ENCODE measurements at regions not wholly inside any gene's neighbourhood (a gene's known extent, or its start where the extent isn't known, plus 50 kb on each side); places are given as distances from the start of the nearest gene placed in this dataset.

GRCh38 chr2:155747531-155747930 is 585.0 kb downstream of the NR4A2 start:
- Mint-ChIP-seq H3K27ac (no peak overlapping the region), H3K27me3 (ENCODE audit: insufficient read depth, low read depth, poor library complexity) (no peaks in the 10 kb centered on the region), H3K9me3 (no peaks in the 10 kb centered on the region), H3K4me1 (no peaks in the 10 kb centered on the region), H3K36me3 (ENCODE audit: low read depth) (no peaks in the 10 kb centered on the region), H3K4me3 (no peak overlapping the region)
- H3K4me3 ChIP-seq = no peak overlapping the region
- no peaks in the 10 kb centered on the region for H3K27me3 ChIP-seq (ENCODE audit: insufficient read depth)
- H4K20me1 ChIP-seq (replicated peaks; ENCODE audit: insufficient read depth) = no peaks in the 10 kb centered on the region
- no peaks in the 10 kb centered on the region for H3K79me2 ChIP-seq (replicated peaks; ENCODE audit: insufficient read depth)
- H3F3A ChIP-seq (replicated peaks; ENCODE audit: low read depth) = no peaks in the 10 kb centered on the region
- no peaks in the 10 kb centered on the region for H3K36me3 ChIP-seq (ENCODE audit: insufficient read depth)
- DNase-seq (ENCODE audit: low spot score) (no peak), ATAC-seq (no peak)
- H3K4me1 ChIP-seq (ENCODE audit: insufficient read depth) = no peaks in the 10 kb centered on the region
- TF ChIP-seq REST (IDR thresholded peaks at IDR 0.05; ENCODE audit: unreplicated experiment) = no peak
- TF ChIP-seq POLR2AphosphoS5 (IDR thresholded peaks at IDR 0.05; ENCODE audit: low read depth) = no peak
- TF ChIP-seq EZH2phosphoT487 (IDR thresholded peaks at IDR 0.05; ENCODE audit: unreplicated experiment) = no peak
- TF ChIP-seq STAT1 (IDR thresholded peaks at IDR 0.05; ENCODE audit: unreplicated experiment) = no peak
- no peak for TF ChIP-seq NANOG (IDR thresholded peaks at IDR 0.05; ENCODE audit: borderline replicate concordance)
- TF ChIP-seq ZNF462 (CRISPR knock-in tag; IDR thresholded peaks at IDR 0.05) = no peak
- no peak overlapping the region for H2AFZ ChIP-seq
- no peak overlapping the region for H3K4me2 ChIP-seq
- no peak overlapping the region for H3K27ac ChIP-seq (ENCODE audit: low read depth)
- H3K9me2 ChIP-seq (ENCODE audit: insufficient read depth) = peaks cover 6% of the 10 kb centered on the region

Data from GM23338 (cell line).